ENCODE measurements at regions not wholly inside any gene's neighbourhood (a gene's known extent, or its start where the extent isn't known, plus 50 kb on each side); places are given as distances from the start of the nearest gene placed in this dataset.

DNA sequence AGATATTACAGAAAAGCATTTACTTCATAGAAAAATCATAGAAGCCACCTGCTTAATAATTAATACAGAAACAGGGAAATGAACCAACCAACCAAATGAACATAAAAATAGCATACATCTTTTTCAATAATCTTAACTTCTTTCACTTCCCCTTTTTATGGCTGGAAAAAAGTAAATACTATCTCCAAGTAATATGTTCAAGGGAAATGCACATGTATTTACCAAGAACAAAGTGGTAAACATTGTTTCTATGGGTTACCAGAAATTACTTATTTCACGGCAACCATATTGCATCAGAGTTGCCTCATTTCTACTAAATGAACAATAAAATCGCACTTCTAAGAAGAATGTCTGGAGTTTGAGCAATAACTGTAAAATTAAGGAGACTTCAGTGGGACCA lies 321.3 kb downstream of the TMA16 start:
- TF ChIP-seq, protein P1, sequence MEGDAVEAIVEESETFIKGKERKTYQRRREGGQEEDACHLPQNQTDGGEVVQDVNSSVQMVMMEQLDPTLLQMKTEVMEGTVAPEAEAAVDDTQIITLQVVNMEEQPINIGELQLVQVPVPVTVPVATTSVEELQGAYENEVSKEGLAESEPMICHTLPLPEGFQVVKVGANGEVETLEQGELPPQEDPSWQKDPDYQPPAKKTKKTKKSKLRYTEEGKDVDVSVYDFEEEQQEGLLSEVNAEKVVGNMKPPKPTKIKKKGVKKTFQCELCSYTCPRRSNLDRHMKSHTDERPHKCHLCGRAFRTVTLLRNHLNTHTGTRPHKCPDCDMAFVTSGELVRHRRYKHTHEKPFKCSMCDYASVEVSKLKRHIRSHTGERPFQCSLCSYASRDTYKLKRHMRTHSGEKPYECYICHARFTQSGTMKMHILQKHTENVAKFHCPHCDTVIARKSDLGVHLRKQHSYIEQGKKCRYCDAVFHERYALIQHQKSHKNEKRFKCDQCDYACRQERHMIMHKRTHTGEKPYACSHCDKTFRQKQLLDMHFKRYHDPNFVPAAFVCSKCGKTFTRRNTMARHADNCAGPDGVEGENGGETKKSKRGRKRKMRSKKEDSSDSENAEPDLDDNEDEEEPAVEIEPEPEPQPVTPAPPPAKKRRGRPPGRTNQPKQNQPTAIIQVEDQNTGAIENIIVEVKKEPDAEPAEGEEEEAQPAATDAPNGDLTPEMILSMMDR (IDR thresholded peaks at IDR 0.05) = no peak
- TF ChIP-seq POLR2AphosphoS5 (IDR thresholded peaks at IDR 0.05) = no peak
- TF ChIP-seq POLR2A (IDR thresholded peaks at IDR 0.05) = no peak
- no peak for TF ChIP-seq EP300 (IDR thresholded peaks at IDR 0.05)

Data from suprapubic skin (tissue), 4 donors.